NCI-H2227 (cell line): ENCODE measurements at regions not wholly inside any gene's neighbourhood (a gene's known extent, or its start where the extent isn't known, plus 50 kb on each side); places are given as distances from the start of the nearest gene placed in this dataset.

ENCODE experiments used
- DNase-seq: peaks from one replicate; lab custom pipeline; 2025; ENCODE audit not compliant: unreplicated experiment; lab: John Stamatoyannopoulos, UW

DNA sequence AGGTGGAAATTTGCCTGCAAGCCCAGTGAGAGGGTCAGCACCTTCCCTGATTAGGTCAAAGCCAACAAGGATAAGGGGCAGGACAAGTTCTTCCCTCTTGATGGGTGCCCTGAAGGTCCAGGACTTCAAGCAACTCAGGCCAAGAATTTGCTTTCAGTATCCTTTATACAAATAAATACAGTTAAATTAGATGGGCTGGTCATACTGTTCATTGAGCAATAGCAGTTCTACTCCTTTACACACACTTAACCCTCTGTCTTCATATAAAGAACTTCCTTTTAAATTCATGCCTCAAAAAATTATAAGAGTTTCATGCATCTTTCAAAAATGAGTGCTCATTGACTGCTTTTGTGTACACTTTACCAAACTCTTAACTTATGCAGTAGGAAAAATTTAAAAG is 392.0 kb downstream of the SPRY1 start:
- no peak for DNase-seq

DNA sequence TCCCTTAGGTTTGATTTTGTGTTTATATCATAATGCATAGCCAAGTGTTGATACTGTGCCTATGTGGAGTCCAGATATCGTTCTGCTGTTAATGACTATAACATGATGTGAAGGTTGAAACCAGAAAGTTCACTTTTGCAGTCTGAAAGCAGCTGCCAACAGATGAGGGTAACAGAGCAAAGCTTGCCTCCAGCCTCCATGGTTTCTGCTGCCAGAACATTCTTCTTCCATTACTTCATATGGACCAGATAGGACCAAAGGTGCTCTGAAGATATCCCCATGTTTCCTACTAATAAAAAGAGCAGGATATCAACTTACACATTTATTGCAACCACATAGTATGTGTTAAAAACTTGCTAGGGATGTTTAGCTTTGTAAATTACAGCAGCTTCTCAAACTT is 394.1 kb downstream of the SPRY1 start:
- DNase-seq, result no peak

DNA sequence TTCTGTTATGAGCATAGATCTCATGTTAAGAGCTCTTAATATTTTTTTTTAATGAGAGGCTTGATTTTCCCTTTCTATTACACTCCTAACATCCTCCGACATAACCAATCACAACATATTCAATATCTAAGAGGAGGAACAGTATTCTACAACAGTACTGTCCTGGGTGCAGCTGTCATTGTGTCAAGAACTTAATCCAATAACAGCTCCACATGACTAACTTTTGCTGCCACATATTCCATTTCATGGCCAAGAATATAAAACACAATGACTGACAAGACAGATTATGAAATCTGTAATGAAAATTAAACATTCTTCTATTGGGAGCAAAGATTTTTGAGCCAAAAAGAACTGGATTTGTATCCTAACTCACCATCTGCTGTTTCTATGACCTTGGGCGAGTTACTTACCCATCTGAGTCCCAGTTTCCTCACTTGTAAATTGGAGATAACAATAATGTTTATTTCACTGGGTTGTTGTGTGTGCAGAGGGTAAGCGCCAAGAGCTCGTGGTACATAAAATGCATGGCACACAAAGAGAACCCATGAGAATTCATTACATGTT is 405.6 kb downstream of the SPRY1 start:
- DNase-seq, result no peak

DNA sequence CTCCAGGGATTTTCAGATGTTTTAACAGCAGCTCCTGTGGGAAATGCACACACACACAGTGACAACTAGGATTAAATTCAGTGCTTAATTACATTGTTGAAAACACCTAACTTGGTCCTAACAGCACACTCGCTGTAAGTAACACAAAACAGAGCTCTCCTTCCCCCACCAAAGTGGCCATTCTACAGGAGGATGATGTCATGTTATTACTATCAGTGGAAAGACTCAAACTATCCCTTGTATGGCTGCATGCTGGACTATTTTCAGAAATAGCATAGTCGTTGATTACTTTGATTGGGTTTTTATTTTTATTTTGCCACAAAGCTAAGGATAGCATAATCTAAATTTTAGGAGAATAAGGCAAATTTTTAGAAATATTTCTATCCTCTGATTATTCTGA is 406.3 kb downstream of the SPRY1 start:
- DNase-seq, result no peak

DNA sequence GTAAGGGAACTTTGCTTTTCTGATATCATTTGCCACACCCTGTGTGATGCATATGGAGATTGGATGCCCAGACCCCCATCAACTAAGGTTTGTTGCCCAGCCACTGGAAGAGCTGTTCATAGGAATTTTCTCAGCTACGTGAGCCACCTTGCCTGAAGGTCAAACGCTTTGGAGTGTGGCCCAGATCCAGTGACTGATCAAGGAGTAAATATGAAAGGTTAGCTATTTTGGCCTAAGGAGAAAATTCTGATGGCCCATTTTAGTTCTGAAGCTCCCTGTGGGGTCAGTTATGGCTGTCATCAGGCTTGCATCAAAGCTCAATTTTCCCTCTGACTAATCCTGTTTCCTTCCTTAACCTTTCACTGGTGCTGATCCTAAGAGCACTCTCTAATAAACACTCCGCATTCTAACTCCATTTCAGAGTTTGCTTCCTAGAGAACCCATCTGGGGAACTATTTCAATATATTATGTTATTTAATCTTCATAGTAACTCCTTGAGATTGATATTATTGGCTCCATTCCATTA is 407.7 kb downstream of the SPRY1 start:
- no peak for DNase-seq

DNA sequence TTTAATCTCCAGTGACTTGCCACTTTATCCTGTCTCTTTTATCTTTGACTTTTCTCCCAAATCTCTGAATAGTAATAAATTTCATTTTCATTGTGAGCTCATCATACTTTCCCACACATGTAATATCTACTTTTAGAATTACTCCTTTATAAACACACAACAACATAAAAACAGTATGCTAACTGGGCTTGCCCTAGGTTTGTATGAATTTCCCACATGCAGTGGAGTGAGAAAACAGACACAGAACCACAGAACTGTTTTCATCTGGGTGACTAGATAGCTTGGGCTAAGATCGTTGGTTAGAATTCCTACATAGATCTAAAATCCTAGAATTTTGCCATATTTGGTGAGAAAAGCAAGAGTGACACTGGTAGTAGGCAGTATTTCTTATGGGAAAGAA is 409.5 kb downstream of the SPRY1 start:
- no peak for DNase-seq

DNA sequence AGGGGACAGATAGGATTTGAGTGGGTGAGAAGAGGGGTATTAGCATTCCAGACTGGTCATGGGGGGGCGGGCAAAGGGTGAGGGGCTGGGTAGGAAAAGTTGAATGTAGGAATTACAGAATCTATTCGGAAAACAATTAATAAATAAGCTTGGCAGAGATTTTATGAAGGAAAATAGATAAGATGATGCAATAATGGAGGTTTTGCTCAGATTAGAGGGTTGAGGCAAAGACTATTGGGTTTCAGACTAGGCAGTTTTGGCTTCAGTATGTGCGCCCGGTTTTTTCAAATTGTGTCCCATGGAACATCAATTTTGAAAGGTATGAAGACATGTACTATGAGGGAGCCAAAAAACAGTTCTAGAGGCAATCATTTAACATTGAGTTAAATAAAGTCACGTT is 410.6 kb downstream of the SPRY1 start:
- no peak for DNase-seq

DNA sequence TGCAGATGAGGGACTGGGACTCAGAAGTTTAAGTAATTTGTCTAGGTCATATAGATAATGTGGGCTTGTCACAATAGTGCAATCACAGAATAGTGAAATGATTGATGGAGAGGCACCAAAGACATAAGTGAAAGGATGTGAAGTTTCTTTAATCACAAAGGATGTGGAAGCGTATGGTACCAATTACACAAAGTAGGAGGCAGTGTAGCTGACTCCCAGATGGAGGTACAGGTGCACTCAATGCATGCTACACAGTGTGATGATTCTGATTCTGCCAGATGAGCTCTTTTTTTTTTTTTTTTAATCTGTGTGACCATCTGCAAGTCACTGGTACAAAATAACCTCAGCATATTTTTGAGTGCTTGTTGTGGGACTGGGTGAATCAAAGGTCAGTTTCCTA is 411.3 kb downstream of the SPRY1 start:
- DNase-seq, result no peak

DNA sequence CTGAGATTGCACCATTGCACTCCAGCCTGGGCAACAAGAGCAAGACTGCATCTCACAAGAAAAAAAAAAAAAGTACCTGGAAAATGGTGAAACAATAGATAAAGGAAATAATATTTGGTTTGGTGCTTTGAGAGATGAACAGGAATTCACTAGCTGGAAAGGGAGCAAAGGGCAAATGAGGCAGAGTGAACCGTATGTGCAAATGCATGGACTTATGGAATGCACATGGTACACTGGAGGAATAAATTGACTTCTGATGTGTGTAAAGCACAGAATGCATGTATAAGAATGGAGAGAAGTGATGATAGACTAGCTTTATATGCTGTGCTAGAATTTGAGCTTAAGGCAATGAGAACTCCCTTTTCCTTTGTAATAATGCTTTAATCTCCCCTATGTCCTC is 413.3 kb downstream of the SPRY1 start:
- no peak for DNase-seq

DNA sequence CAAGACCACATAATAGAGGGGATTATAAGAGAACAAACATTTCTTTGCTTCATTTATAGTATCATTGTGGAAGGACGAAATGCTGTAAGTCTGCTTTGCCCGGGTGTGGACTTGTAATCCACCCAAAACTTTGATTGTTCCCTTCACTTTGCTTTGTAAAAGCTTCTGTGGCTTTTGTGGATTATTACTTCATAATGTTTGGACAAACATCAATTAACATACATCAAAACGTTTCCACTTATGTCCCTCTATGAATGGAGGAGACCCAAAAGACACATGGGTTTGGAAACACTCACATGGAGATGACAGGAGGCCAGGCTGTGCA is 415.4 kb downstream of the SPRY1 start:
- DNase-seq, result no peak

DNA sequence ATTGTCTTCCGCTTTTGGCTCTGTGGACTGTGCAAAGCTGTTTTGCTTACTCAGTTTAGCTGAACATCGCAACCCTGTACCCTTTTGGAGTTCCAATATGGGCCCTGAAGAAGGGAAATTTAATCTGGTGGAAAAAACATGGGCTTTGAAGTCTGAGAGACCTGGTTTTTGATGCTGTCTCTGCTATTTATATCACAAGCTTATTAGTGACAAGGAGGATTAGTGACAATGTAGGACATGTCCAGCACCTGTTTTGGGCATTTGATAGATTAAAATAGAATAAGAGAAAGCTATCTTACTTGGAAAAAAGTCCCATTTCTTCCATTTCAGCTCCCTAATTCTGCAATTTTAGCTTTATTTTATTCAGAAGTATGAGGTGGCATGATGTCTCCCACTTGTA is 417.3 kb downstream of the SPRY1 start:
- no peak for DNase-seq

DNA sequence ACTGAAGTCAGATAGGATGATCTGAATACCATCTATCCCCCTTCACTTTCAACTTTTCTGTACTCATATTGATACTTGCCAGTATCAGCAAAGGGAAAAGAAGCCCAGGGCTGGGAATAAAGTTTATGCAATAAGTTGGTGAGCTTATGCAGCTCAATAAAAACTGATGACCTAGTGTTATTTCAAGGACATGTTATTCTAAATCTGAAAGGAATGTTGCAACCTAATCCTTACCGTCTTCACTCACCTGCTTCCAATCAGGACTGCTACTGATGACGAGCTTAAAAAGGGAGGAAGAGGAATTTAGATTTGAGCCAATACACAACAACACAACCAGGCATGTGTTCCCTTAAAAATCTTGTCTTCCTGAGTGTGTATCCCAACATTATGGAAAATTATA is 419.9 kb downstream of the SPRY1 start:
- no peak for DNase-seq

DNA sequence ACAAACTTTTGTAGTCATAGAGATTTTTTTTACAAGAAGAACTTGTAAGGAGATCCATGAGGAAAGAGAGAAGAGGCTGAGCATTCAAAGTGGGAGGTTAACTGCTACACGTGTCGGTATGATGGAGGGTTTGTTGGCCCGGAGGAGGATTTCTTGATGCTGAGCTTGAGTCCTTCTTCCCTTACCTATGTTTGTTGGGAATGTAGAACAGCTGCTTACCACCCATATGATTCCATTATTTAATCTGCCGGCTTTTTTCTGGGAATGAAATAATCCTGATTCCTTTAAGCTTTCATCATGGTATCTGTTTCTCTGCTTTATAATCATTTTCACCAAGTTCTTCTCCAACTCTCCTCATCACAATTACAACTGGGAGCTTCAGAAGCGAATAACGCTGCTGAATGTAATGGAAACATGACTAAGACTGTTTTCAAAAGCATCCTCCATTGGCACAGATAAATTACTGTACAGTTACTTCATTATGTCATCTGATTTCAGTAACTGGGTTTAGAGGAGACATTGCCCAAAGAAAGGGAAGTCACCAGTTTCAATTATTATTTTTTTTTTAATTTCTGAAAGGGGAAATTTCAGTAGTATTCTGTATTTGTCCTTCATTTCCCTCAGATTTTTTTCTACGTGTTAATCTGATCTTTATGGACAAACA is 420.6 kb downstream of the SPRY1 start:
- DNase-seq, result no peak

DNA sequence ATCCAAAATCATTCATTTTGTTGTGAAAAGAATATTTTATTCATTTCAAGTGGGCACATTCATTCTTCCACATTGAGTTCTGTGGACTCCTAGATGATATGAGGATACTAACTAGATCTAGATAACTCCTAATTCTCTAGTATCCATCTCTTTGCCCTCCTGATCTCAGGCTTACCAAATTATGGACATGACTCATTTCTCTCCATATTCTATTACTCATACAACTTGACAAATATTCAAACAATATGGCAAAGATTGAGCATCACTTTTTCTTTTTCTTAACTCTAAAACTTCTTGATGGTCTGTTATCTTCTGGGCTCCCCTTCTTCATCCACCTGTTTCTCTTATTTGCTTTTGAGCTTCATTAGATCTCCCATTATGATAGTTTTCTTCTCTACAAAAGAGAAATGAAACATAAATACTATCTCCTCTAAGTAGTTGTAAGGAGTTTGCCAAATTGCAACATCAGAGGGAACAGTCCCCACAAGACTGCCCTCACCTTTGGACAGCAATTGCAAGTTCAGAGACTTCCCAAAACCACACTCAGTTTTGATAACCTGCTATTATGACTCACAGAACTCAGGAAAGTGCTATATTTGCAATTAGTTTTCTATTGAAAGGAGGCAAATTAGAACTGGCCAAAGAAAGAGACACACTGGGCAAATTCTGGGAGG is 422.9 kb downstream of the SPRY1 start:
- DNase-seq, result no peak

DNA sequence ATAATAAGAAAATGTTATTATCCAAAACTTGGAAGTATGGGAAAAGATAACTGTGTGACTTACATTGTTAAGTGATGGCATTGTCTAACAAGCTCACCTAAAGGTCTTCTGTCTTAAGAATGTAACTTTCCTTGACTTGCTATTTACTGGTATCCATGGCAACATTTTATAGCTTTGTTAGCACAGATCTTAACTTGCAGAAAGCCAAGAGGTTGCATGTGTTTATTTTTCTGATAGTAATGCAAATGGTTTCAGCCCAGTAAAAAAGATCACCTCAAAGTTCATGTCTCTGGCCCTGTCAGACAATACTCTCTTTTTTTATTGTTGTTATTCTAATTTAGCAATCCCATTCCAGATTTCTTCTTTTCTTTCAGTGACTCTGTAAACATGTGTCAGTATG is 425.3 kb downstream of the SPRY1 start:
- no peak for DNase-seq

DNA sequence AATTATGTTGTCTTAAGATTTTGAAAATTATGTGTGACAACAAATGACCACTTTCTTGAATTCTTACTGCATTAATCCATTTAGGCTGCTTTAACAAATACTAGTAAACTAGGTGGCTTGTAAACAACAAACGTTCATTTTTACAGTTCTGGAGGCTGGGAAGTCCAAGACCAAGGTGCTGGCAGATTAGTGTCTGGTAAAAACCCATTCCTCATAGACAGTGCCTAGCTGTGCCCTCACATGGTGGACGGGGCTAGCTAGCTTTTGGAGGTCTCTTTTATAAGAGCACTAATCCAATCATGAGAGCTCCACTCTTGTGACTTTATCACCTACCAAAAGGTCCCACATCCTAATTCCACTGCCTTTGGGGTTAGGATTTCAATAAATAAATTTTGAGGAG is 425.8 kb downstream of the SPRY1 start:
- no peak for DNase-seq

DNA sequence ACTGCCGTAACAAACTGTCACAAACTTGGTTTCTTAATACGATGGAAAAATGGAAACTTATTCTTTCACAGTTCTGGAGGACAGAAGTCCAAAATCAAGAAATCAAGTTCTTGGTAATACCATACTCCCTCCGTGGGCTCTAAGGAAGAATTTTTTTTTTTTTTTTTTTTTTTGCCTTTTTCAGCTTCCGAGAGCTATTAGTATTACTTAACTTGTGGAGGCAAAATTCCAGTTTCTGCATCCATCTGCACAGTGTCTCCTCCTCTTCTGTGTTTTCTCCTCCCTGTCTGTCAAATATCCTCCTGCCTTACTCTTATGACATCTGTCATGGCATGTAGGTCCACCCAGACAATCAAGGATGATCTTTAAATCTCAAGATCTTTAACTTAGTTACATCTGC is 426.6 kb downstream of the SPRY1 start:
- DNase-seq, result no peak

DNA sequence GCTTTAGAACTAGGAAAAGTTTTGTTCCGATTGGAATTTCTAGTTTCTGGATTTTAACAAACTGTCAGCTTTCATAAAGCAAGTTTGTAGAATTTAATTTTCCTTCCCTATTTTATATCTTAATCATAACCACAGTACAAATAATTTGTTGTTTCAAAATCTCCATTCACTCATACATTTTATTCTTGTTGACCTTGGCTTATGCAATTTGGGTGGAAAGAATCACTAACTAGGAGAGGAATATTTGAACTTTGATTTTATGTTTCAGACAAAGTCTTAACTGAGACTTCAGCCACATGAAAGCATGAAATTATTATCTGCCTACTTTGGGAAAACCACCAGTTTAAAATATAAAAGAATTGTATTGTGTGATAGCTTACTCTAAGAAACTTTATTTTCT is 427.9 kb downstream of the SPRY1 start:
- DNase-seq, result no peak

DNA sequence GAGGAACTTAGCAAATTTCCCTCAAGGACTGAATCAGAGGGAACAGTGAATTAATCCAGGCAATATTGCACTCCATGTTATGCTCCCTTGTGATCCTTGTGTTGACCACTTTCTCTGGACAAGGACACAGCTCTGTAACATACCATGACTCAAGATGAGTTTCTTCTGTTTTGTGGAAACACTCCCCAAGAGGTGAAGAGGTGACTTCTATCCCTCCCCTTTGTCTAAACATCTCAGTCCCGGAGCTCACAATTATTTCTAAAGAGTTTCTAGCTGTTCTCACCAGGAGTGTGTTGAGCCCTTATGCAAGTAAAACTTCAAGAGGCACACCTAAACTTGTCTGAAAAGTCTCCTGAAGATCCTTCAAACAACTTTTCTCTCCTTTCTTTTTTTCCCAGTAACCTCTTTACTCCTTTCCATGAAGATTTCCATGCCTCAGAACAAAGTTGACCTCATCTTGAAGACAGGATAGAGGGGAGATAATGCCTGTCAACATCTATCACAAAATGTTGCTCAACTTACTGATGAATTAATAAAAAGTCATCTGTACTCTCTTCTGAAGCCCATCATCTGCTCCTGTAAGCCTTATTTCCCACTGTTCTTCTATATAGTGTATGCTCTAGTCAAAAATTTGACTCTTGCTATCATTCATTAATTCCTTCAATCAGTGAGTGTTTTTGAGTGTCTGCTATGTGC is 429.1 kb downstream of the SPRY1 start:
- DNase-seq, result no peak

DNA sequence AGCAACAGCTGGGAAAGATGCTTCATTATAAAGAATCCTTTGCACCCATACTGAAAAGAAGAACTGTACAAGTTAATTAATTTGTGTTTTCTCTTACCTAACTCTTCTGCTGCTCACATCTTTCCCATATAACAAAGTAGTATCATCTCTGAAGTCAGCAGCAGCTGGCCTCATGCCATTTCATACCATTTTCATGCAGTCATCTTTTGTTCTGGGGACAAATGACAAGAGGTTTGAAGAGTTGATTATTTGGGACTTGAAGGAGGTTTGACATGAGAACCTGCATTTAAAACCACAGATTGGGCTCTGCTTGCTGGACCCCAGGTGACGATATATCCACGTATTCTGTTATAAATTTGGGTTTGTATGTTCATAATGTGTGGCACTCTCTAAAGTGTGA is 430.3 kb downstream of the SPRY1 start:
- no peak for DNase-seq

DNA sequence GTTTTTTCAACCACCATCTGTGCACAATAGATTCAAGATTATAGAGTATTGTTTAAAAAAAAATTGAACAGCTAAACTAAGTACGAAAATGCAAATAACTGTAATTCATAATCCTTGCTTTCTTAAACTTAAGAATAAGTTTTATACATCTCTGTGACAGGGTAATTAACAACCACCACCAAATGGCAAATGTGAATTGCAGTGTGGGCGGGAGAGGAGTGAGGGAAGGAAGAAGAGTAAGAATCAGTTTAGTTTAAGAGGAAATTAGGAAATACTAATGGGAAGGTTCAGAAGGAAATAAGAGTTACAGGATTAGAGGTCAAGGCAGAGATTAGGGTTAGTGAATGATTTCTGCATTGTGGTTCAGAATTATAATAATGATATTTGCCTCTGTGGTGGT is 430.9 kb downstream of the SPRY1 start:
- no peak for DNase-seq

DNA sequence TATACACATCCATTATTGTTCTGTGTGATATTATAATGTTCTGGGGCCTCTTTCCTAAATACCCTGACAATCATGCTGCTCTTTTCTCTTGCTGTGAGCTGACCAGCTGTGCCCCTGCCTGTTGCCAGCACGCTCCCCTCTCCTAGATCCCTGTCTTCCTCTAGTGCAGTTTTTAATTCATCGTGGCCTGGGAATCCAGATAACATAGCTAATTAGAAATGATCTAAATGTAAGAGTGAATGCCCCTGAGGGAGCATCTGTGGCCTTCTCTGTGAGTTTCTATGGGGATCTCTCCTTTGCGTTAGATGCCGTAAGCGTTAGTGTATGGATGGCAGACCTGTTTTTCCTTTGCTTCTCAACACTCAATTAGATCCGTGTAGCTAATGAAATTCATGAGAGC is 434.3 kb downstream of the SPRY1 start:
- DNase-seq, result no peak
